HepG2 (cell line): ENCODE measurements at regions not wholly inside any gene's neighbourhood (a gene's known extent, or its start where the extent isn't known, plus 50 kb on each side); places are given as distances from the start of the nearest gene placed in this dataset.
A peak's percentile ranks its signal among the peaks of the same experiment; 100 is the strongest.

Experiments used
- ATAC-seq: fragments of 200-7000 bp; cut with Tn5 transposase; 3 replicates; pipeline ENCODE4 v1.9.1; 2020; ENCODE audit warnings: mild to moderate bottlenecking, moderate library complexity
- BruUV-seq: library from RNA; stranded (reverse); fragments of 400-500 nt; replicated peaks from 2 replicates; lab custom pipeline; 2021; lab: Mats Ljungman, UMichigan
- CTCF ChIA-PET: fragments of 300-600 bp; formaldehyde crosslinking; extraction: SDS; loops from one replicate; lab custom pipeline; 2021; ENCODE audit warnings: low total read pairs, inconsistent platforms, low intra/inter-chr PET ratio; lab: Yijun Ruan, JAX
- POLR2A ChIA-PET: fragments of 350-600 bp; sonication (Branson Sonifier 250); formaldehyde crosslinking; loops from one replicate; lab custom pipeline; 2020; ENCODE audit warnings: antibody characterized with exemption, inconsistent platforms; lab: Yijun Ruan, JAX
- DNase-seq: peaks from one replicate; pipeline ENCODE4 v3.0.0-alpha.2; 2015; ENCODE audit warnings: low spot score
- FAIRE-seq: peaks from 3 replicates; lab custom pipeline; 2011; peaks lifted over from hg19 to GRCh38; lab: Jason Lieb, UNC
- H2AFZ ChIP-seq: one replicate; pipeline ENCODE4 v1.6.1; 2011; ENCODE audit warnings: low read length, inconsistent platforms
- H3K27ac ChIP-seq: fragments of 300-600 bp; 3 replicates; pipeline ENCODE4 v1.8.0; 2011; ENCODE audit warnings: mixed run types, mild to moderate bottlenecking, mixed read lengths, low read length, inconsistent platforms; ENCODE audit not compliant: insufficient read depth; ENCODE audit errors: extremely low read length
- H3K27me3 ChIP-seq, 2 experiments: fragments of 200-600 bp in 1 of 2; 2 replicates in 1 of 2; 3 replicates in 1 of 2; pipeline versions ENCODE4 v1.6.0 to v1.8.0; 2011; ENCODE audit warnings: low read length in 2 of 2, mild to moderate bottlenecking in 2 of 2, moderate library complexity in 2 of 2, inconsistent platforms in 1 of 2; ENCODE audit not compliant: insufficient read depth in 2 of 2, control insufficient read depth in 1 of 2
- H3K36me3 ChIP-seq, 2 experiments: fragments of 200-600 bp in 1 of 2; replicated peaks in 1 of 2; 2 replicates in 1 of 2; 3 replicates in 1 of 2; pipeline versions ENCODE4 v1.5.1 to v1.8.0; 2011; ENCODE audit warnings: low read length in 2 of 2, inconsistent platforms in 1 of 2; ENCODE audit not compliant: insufficient read depth in 2 of 2, control insufficient read depth in 1 of 2
- H3K4me1 ChIP-seq: 2 replicates; pipeline ENCODE4 v1.5.1; 2012; ENCODE audit warnings: low read length, inconsistent platforms; ENCODE audit not compliant: insufficient read depth
- H3K4me2 ChIP-seq: 2 replicates; pipeline ENCODE4 v1.6.0; 2011; ENCODE audit warnings: low read depth, low read length, inconsistent platforms
- H3K4me3 ChIP-seq, 3 experiments: fragments of 200-600 bp in 1 of 3; sonication (generic), shearing (Covaris generic) in 1 of 3; replicated peaks in 1 of 3; 2 replicates each; pipeline ENCODE4 v1.5.1; 2011 to 2016; ENCODE audit warnings: low read length in 3 of 3, inconsistent platforms in 2 of 3, low read depth in 2 of 3, mild to moderate bottlenecking in 2 of 3, control low read depth in 1 of 3, mixed read lengths in 1 of 3; ENCODE audit not compliant: insufficient read depth in 1 of 3
- H3K79me2 ChIP-seq: one replicate; pipeline ENCODE4 v1.6.1; 2011; ENCODE audit warnings: low read length, inconsistent platforms; ENCODE audit not compliant: insufficient read depth
- H3K9ac ChIP-seq: 2 replicates; pipeline ENCODE4 v1.6.0; 2011; ENCODE audit warnings: mild to moderate bottlenecking, low read depth, low read length, inconsistent platforms; ENCODE audit not compliant: insufficient read depth
- H3K9me3 ChIP-seq: 2 replicates; pipeline ENCODE4 v1.5.1; 2012; ENCODE audit warnings: mild to moderate bottlenecking, low read length
- H4K20me1 ChIP-seq: 2 replicates; pipeline ENCODE4 v1.6.0; 2011; ENCODE audit warnings: inconsistent platforms, mild to moderate bottlenecking, low read length, moderate library complexity; ENCODE audit not compliant: insufficient read depth
- ATF7 ChIP-seq, 2 experiments: fragments of 450-650 bp in 1 of 2; sonication (generic) in 1 of 2; formaldehyde crosslinking in 1 of 2; IDR thresholded peaks; 2 replicates each; pipeline versions ENCODE4 v1.4.0 to v1.6.1; 2016 to 2020; ENCODE audit warnings: antibody characterized with exemption in 1 of 2, mild to moderate bottlenecking in 1 of 2, missing genetic modification reagents in 1 of 2
- GABPB1 ChIP-seq: IDR thresholded peaks from 2 replicates; pipeline ENCODE4 v1.6.1; 2016; ENCODE audit warnings: mild to moderate bottlenecking, missing genetic modification reagents, moderate library complexity, missing compliant biosample characterization
- IKZF4 ChIP-seq: sonication (generic); formaldehyde crosslinking; IDR thresholded peaks from 2 replicates; pipeline ENCODE4 v1.5.1; 2020; ENCODE audit warnings: borderline replicate concordance, mild to moderate bottlenecking, low read depth, missing genetic modification reagents; ENCODE audit errors: not compliant biosample characterization
- MAX ChIP-seq: IDR thresholded peaks from 2 replicates; pipeline ENCODE4 v1.6.1; 2012; ENCODE audit warnings: inconsistent platforms
- PATZ1 ChIP-seq: sonication (generic); formaldehyde crosslinking; IDR thresholded peaks from 2 replicates; pipeline ENCODE4 v1.4.0; 2020; ENCODE audit warnings: missing genetic modification reagents
- SNAPC4 ChIP-seq: sonication (generic); formaldehyde crosslinking; IDR thresholded peaks from 2 replicates; pipeline ENCODE4 v1.4.0; 2020; ENCODE audit warnings: mild to moderate bottlenecking, missing genetic modification reagents
- STAT5B ChIP-seq: sonication (generic); formaldehyde crosslinking; IDR thresholded peaks from 2 replicates; pipeline ENCODE4 v1.4.0; 2020; ENCODE audit warnings: missing genetic modification reagents
- TMF1 ChIP-seq: sonication (generic); formaldehyde crosslinking; IDR thresholded peaks from 2 replicates; pipeline ENCODE4 v1.8.1; 2022; ENCODE audit warnings: low read depth, missing genetic modification reagents
- TRIM24 ChIP-seq: sonication (generic); formaldehyde crosslinking; IDR thresholded peaks from 2 replicates; pipeline ENCODE4 v1.8.0; 2022; ENCODE audit warnings: mild to moderate bottlenecking, missing genetic modification reagents
- ZNF543 ChIP-seq: sonication (generic); formaldehyde crosslinking; IDR thresholded peaks from 2 replicates; pipeline ENCODE4 v1.4.0; 2020; ENCODE audit warnings: mild to moderate bottlenecking, missing genetic modification reagents
- ZNF709 ChIP-seq: sonication (generic); formaldehyde crosslinking; IDR thresholded peaks from 2 replicates; pipeline ENCODE4 v1.5.0; 2020; ENCODE audit warnings: mild to moderate bottlenecking, missing genetic modification reagents
- WGBS: methylation state at CpG from one replicate; pipeline ENCODE4 v1.1.6; 2017; ENCODE audit warnings: low lambda C conversion rate; 5-methylcytosine and 5-hydroxymethylcytosine counted together
- in situ Hi-C: cut with HindIII; loops from 2 replicates; pipeline ENCODE4 v1.10.0; 2017; ENCODE audit warnings: low pct_unique_long_range_greater_than_20kb; ENCODE audit not compliant: extremely low pct_ligation_motif_present
- intact Hi-C: fragments of 100-400 bp; cut with micrococcal nuclease; formaldehyde crosslinking; loops from one replicate; pipeline ENCODE4 v1.10.0; 2022; ENCODE audit not compliant: unreplicated experiment

- ChIA-PET CTCF (no interaction called here), POLR2A (no interaction called here)
- Histone ChIP-seq H2AFZ (no peak overlapping the region), H3K27me3 (no peaks in the 10 kb centered on the region), H3K4me2 (no peak overlapping the region), H3K36me3 (no peaks in the 10 kb centered on the region), H3K4me3 (no peak overlapping the region), H3K9ac (no peak overlapping the region), H4K20me1 (no peaks in the 10 kb centered on the region), H3K27ac (no peak overlapping the region), H3K4me1 (no peaks in the 10 kb centered on the region), H3K79me2 (no peaks in the 10 kb centered on the region), H3K9me3 (no peaks in the 10 kb centered on the region)
- TF ChIP-seq TRIM24 = no peak
- peak; percentile 77 for TF ChIP-seq ATF7 (IDR thresholded peaks at IDR 0.05)
- no peak for TF ChIP-seq ATF7 (CRISPR knock-in tag; IDR thresholded peaks at IDR 0.05)
- no peak for FAIRE-seq
- no TSS peak for BruUV-seq
- DNase-seq = no peak
- WGBS = 49% methylated on average over 3 of the region's 3 CpGs
- in situ Hi-C loops = no loop called here
- intact Hi-C loops = no loop called here
- ATAC-seq = no peak
Observed at GRCh38 chr10:112094984-112095383, 88.6 kb downstream of the GPAM start.

DNA sequence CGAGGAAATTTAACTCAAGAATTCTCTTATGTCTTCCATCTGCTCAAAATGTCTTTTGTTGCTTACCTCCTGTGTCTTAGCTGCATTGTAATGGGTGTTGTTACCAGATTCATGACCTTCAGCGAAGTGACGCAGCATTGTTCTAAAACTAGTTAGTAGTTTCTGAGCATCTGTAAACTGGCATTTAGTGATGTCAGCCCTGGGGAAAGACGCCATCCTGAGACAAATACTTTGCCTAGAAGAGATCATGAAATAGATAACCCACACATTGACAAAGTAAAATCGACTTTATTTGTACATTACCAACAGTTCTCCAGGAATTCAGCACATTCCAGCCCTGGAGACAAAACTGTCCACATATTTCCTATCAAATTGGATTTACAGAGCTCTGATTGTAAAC lies 87.8 kb downstream of the GPAM start:
- Histone ChIP-seq H3K36me3 (no peaks in the 10 kb centered on the region), H3K4me3 (no peak overlapping the region), H3K4me1 (no peaks in the 10 kb centered on the region), H3K9ac (no peak overlapping the region), H2AFZ (no peak overlapping the region), H3K4me2 (no peak overlapping the region), H3K27me3 (no peaks in the 10 kb centered on the region), H3K27ac (no peak overlapping the region), H3K79me2 (no peaks in the 10 kb centered on the region), H4K20me1 (no peaks in the 10 kb centered on the region), H3K9me3 (no peaks in the 10 kb centered on the region)
- BruUV-seq = no TSS peak
- POLR2A ChIA-PET = no interaction called here
- intact Hi-C loops (no loop called here), in situ Hi-C loops (no loop called here)
- FAIRE-seq = no peak
- CTCF ChIA-PET = no interaction called here
- TF ChIP-seq GABPB1 (CRISPR knock-in tag) = no peak
- no peak for TF ChIP-seq TMF1
- no peak for TF ChIP-seq SNAPC4 (CRISPR knock-in tag)
- TF ChIP-seq IKZF4 (CRISPR knock-in tag) = no peak
- no peak for TF ChIP-seq PATZ1
- TF ChIP-seq ZNF709 (CRISPR knock-in tag) = no peak
- TF ChIP-seq MAX = no peak
- TF ChIP-seq ZNF543 (CRISPR knock-in tag) = no peak
- no peak for TF ChIP-seq STAT5B
- ATAC-seq = no peak
- 63% methylated on average over 5 of the region's 5 CpGs for WGBS
- DNase-seq = no peak
